Retinal pigment epithelial cell (primary cell): ENCODE measurements at regions not wholly inside any gene's neighbourhood (a gene's known extent, or its start where the extent isn't known, plus 50 kb on each side); places are given as distances from the start of the nearest gene placed in this dataset.

Experiments
- DNase-seq: peaks from one replicate; pipeline ENCODE4 v3.0.0-alpha.2; 2010; ENCODE audit warnings: low read depth
- H3K4me3 ChIP-seq: 2 replicates; pipeline ENCODE4 v1.5.1; 2011; ENCODE audit warnings: mild to moderate bottlenecking, low read length, control low read depth, moderate library complexity
- TF ChIP-seq, protein P1 (sequence below): conservative IDR thresholded peaks from 2 replicates; pipeline ENCODE4 v1.5.1; 2011; ENCODE audit warnings: low read depth, low read length, control low read depth, inconsistent platforms

DNA sequence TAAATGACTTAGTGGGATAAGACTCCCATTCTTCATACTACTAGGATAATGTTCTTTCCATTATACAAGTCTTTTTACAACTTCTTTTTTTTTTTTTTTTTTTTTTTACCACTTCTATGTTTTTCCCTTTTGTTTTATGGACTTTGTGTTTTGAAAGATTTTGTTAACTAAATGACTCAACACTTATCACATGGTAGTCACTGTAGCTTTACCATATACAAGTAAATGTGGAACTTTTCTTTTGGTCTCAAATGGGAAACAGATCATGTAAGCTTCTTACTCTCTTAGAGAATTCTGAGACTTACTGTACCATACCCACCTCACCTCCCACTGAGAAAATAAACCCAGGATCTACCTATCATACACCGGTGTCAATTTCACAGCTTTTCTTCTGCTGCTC lies 590.3 kb upstream of the CDH2 start:
- no peak for DNase-seq
- no peak overlapping the region for H3K4me3 ChIP-seq
- TF ChIP-seq, protein P1, sequence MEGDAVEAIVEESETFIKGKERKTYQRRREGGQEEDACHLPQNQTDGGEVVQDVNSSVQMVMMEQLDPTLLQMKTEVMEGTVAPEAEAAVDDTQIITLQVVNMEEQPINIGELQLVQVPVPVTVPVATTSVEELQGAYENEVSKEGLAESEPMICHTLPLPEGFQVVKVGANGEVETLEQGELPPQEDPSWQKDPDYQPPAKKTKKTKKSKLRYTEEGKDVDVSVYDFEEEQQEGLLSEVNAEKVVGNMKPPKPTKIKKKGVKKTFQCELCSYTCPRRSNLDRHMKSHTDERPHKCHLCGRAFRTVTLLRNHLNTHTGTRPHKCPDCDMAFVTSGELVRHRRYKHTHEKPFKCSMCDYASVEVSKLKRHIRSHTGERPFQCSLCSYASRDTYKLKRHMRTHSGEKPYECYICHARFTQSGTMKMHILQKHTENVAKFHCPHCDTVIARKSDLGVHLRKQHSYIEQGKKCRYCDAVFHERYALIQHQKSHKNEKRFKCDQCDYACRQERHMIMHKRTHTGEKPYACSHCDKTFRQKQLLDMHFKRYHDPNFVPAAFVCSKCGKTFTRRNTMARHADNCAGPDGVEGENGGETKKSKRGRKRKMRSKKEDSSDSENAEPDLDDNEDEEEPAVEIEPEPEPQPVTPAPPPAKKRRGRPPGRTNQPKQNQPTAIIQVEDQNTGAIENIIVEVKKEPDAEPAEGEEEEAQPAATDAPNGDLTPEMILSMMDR = no peak

DNA sequence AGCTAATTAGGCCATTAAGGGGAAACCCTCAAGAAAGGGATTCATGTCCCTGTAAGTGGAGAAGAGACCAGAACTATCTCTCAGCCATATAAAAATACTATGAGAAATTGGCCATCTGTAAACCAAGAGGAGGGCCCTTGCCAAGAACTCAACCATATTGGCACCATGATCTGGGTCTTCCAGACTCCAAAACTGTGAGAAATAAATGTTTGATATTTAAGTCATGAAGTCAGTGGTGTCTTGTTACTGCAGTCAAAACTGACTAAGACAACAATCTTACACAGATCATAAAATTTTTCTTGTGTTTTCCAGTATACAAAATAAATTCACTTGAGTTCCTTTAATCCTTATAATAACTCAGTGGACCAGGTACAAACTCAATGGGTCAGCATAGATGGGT lies 589.8 kb upstream of the CDH2 start:
- TF ChIP-seq, protein P1 = no peak
- H3K4me3 ChIP-seq = no peak overlapping the region
- DNase-seq = no peak

DNA sequence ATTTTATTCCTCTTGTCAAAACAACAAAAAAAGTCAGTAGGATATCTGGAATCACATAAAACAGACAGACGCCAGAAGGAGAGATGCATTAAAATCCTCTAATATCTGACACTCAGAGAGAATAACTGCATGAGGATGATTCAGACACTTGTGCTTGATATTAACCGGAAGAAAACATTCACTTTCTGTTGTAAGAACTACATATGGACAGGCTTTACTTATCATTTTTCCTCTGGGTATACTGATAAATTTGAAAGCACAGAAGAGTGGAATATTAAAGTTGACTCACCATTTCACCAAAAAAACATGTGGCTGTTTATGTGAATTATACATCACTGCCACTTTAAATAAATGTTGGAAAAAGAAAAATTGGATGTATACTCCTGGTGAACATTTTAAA lies 589.1 kb upstream of the CDH2 start:
- TF ChIP-seq, protein P1 = no peak
- no peak overlapping the region for H3K4me3 ChIP-seq
- no peak for DNase-seq

DNA sequence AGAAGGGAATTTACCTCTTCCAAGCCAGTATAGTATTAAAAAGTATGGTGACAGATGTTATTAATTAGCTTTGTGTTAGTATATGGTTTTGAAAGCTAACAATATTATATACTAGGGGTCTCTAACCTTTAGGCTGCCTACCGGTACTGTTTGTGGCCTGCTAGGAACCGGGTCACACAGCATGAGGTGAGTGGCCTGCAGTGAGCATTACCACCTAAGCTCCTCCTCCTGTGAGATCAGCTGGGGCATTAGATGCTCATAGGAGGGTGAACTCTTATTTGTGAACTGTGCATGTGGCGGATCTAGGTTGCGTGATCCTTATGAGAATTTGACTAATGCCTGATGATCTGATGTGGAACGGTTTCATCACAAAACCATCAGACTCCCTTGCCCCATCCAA lies 583.4 kb upstream of the CDH2 start:
- TF ChIP-seq, protein P1 = no peak
- DNase-seq = no peak
- no peak overlapping the region for H3K4me3 ChIP-seq

DNA sequence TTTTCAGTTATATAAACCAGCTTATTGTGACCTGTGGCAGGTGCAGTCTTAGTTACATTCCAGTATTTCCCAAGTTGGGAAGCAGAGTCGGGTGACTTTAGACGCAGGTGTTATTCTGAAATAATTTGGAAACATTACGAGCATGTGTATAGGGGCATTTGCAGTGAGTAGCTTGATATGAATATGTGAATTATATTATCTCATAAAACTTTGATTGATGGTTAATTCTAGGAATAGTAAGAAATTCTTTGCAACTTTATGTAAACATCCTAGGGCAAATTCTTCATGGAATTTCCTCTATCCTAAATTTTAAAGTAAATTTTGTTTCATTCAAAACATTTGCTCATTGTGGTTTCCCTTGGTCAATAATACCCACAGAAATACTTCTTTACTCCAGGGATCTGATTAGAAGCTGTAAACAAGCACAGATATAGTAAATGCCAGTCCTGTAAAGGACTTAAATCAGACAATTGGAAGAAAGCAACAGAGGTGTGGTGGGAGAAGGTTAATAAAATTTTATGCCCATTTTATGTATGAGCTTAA lies 580.6 kb upstream of the CDH2 start:
- DNase-seq = no peak
- no peak overlapping the region for H3K4me3 ChIP-seq
- TF ChIP-seq, protein P1 = no peak

DNA sequence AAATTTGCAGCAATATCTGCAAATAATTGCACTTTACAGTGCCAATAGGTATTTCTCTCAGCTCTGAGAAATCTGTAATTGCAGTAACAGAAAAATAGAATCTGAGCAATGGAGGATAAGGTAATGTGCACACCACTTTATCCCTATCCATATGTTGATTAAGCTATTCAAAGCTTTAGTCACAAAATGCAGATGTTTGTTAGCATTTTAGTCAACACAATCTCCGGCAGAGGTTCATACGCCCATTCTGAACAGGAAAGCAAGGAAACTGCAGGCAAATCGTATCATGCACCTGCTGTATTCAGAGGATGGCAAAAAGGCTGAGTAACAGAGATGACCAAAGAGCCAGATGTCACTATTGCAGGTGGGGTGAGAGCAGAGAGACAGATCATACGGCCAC lies 566.2 kb upstream of the CDH2 start:
- TF ChIP-seq, protein P1 = no peak
- no peak for DNase-seq

DNA sequence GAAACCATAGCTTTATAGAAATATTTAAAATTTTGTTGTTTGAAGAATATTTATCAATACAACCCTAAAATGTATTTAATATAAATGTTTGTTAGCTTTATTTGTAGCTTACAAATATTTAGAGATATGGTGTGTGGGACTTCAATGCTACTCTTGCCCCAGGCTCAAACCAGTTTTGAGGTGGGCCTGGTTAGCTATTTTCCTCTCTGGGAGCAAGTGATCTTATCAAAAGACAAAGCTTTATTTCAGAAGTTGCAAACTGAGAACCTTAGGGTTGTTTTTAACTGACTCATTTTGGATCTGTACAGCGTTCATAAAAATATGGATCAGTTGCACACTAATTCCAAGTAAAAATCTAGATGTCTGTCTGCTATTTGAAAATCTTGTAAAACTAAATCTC lies 563.6 kb upstream of the CDH2 start:
- TF ChIP-seq, protein P1 = no peak
- no peak for DNase-seq
- no peak overlapping the region for H3K4me3 ChIP-seq

More for the DNA sequence above, 566.2 kb upstream of the CDH2 start:
- H3K4me3 ChIP-seq = no peak overlapping the region
